Effector memory CD4-positive, alpha-beta T cell (primary cell): ENCODE measurements at regions not wholly inside any gene's neighbourhood (a gene's known extent, or its start where the extent isn't known, plus 50 kb on each side); places are given as distances from the start of the nearest gene placed in this dataset.

Experiments
- DNase-seq, 3 donors: peaks; one replicate each; pipeline ENCODE4 v3.0.0-alpha.2; 2020
- H3K27ac ChIP-seq: 2 replicates; pipeline ENCODE4 v1.7.0; 2013; ENCODE audit warnings: mild to moderate bottlenecking, low read length, moderate library complexity; ENCODE audit not compliant: insufficient read depth, poor library complexity, severe bottlenecking
- H3K27me3 ChIP-seq: replicated peaks from 2 replicates; pipeline ENCODE4 v1.7.0; 2013; ENCODE audit warnings: mild to moderate bottlenecking, low read length; ENCODE audit not compliant: insufficient read depth, control insufficient read depth, poor library complexity, severe bottlenecking
- H3K36me3 ChIP-seq: 2 replicates; pipeline ENCODE4 v1.7.0; 2013; ENCODE audit warnings: mild to moderate bottlenecking, low read length, moderate library complexity; ENCODE audit not compliant: control insufficient read depth, insufficient read depth
- H3K4me1 ChIP-seq: 2 replicates; pipeline ENCODE4 v1.7.0; 2013; ENCODE audit warnings: low read length, mild to moderate bottlenecking; ENCODE audit not compliant: control insufficient read depth, insufficient read depth, poor library complexity, severe bottlenecking
- H3K4me3 ChIP-seq: 2 replicates; pipeline ENCODE4 v1.7.0; 2013; ENCODE audit warnings: low read length, low read depth, mild to moderate bottlenecking; ENCODE audit not compliant: insufficient read depth, poor library complexity, severe bottlenecking
- H3K9me3 ChIP-seq: 2 replicates; pipeline ENCODE4 v1.7.0; 2013; ENCODE audit warnings: mild to moderate bottlenecking, low read length, moderate library complexity; ENCODE audit not compliant: control insufficient read depth

DNA sequence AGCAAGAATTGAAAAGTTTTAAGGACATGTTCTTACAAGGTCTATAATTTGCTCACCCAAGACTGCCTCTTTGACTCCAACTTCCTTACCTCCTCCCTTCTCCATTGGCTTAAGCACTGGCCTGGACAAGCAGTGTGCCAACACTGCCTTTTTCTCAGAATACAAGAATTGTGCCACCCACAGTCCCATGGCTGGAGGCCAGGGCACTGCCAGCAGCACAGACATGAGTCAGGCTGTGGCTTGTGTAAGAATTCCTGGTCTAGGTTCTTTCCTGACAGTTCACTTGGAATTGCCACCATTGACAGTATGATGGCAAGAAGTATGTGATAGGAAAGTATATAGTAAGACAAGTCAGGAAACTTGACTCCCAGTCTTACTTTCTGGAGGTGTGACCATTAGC is 202.7 kb upstream of the MARCKS start:
- no peak overlapping the region for H3K27ac ChIP-seq
- H3K36me3 ChIP-seq = no peaks in the 10 kb centered on the region
- H3K27me3 ChIP-seq = no peaks in the 10 kb centered on the region
- no peaks in the 10 kb centered on the region for H3K4me1 ChIP-seq
- DNase-seq = no peak
- H3K4me3 ChIP-seq = no peak overlapping the region
- no peaks in the 10 kb centered on the region for H3K9me3 ChIP-seq

DNA sequence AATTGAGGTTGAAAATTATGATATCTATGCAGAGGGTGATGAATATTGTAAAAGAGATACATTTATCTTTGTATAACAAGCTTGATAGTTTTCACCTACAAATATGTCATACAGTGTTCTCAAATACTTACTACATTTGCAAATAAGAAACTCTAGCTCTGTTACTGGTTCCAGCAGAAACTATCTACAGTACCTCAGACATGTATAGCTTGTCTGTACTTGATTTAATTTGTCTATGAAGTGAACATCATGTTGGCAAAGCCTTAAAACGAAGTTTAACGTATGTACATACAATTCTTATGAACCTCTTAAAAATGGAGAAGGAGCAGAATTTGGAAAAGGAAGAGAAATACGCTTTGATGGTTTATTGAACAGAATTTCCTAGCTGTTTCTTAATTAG is 201.4 kb upstream of the MARCKS start:
- H3K36me3 ChIP-seq = no peaks in the 10 kb centered on the region
- no peaks in the 10 kb centered on the region for H3K4me1 ChIP-seq
- H3K27ac ChIP-seq = no peak overlapping the region
- H3K9me3 ChIP-seq = no peaks in the 10 kb centered on the region
- no peak overlapping the region for H3K4me3 ChIP-seq
- no peaks in the 10 kb centered on the region for H3K27me3 ChIP-seq
- no peak for DNase-seq

DNA sequence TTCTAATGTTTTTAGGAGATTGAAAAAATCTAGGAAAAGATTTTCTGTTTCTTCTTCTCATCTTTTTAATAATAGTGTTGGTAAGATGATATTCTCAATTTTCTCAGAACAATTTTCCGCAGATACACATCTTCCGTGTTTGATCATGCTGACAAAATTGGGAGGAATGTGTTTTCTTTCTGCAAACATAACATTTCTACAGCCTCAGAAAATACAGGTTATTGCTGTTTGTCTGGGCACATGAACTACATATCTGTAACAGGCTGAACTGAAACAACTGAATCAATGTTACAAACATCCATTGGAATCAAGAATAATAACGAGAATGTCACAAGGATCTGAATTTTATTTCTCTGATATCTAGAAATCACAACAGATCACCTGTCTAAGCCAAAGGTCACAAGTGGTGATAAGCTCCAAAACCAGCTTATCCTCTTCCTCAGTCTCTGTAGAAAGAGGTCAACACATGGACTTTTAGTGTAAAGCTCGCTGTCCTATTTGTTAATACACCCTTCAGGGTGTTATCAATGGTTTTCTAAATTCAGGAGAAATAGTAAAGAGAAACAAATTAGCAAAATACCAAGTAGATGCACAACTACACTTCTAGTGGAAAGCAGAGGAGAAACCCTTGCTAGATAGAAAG is 197.3 kb upstream of the MARCKS start:
- no peaks in the 10 kb centered on the region for H3K27me3 ChIP-seq
- no peak overlapping the region for H3K27ac ChIP-seq
- no peak for DNase-seq
- no peaks in the 10 kb centered on the region for H3K36me3 ChIP-seq
- H3K4me3 ChIP-seq = no peak overlapping the region
- no peaks in the 10 kb centered on the region for H3K4me1 ChIP-seq
- H3K9me3 ChIP-seq = no peaks in the 10 kb centered on the region

DNA sequence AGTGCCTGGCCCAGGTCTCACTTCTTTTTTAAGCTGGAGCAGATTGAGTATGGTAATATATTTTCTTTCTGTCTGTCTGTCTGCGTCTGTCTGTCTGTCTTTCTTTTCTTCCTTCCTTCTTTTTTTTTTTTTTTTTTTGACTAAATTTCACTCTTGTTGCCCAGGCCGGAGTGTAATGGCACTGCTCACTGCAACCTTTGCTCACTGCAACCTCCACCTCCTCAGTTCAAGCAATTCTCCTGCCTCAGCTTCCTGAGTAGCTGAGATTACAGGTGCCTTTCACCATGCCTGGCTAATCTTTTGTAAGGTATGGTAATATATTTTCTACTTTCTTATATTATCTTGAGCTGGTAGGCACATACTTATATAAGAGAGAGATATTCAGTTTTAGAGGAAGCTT is 196.3 kb upstream of the MARCKS start:
- no peaks in the 10 kb centered on the region for H3K36me3 ChIP-seq
- no peak for DNase-seq
- H3K9me3 ChIP-seq = no peaks in the 10 kb centered on the region
- no peak overlapping the region for H3K4me3 ChIP-seq
- H3K27me3 ChIP-seq = no peaks in the 10 kb centered on the region
- no peaks in the 10 kb centered on the region for H3K4me1 ChIP-seq
- no peak overlapping the region for H3K27ac ChIP-seq

DNA sequence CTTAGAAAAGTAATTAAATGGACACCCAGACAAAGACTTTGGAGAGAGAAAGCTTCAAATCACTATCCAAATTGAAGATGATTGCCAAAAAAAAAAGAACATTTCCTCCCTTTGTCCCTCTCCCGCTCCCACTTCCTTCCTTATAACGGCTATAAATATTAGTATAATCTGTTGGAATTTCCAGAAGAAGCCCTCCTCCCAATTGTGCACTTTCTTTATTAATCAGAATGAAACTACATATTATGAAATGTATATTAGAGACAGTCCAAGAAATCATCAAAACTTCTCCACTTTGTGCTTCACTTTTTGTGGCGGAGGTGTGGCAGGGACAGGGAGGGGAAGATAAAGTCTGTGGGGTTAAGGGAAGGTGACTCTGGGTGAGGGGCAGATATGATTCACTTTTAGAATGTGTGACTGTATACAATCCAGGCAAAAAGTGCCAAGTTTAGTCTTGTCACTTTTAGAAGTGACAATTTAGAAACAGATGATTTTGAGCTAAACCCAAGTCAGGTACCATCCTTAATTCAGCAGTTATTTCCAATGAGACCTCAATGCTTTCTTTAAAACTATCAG is 195.0 kb upstream of the MARCKS start:
- H3K9me3 ChIP-seq = no peaks in the 10 kb centered on the region
- no peaks in the 10 kb centered on the region for H3K4me1 ChIP-seq
- H3K27ac ChIP-seq = no peak overlapping the region
- no peaks in the 10 kb centered on the region for H3K36me3 ChIP-seq
- DNase-seq = no peak
- H3K27me3 ChIP-seq = no peaks in the 10 kb centered on the region
- H3K4me3 ChIP-seq = no peak overlapping the region

DNA sequence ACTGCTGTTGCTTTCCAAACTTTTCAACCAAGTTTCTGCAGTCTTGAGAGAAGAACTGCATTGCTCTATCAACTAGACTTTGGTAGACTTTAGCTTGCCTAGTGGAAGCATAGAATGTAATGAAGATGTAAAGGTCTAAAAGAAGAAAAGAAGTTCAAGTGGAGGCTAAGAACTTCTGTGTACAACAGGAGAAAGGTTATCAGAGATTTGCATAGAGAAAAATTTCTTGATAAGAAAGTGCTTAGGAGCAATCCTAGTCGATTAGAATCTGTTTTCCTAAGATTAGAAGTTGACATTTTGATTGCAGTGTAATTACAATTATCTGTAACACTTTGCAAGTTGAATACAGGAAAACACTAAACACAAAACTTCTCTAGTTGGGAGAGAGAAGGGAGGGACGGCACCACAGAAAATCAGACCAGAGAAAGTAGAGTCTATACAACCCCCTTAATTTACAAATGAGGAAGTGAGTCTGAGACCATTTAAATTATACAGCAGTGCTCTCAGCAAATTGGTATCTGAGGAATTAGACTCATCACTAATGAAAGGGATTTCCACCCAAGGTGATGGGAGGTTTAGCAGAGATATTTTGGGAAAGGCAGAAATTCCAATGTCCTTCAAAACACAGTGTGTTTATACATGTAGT is 194.3 kb upstream of the MARCKS start:
- H3K27ac ChIP-seq = no peak overlapping the region
- DNase-seq = no peak
- H3K4me1 ChIP-seq = no peaks in the 10 kb centered on the region
- H3K9me3 ChIP-seq = no peaks in the 10 kb centered on the region
- H3K27me3 ChIP-seq = no peaks in the 10 kb centered on the region
- H3K36me3 ChIP-seq = no peaks in the 10 kb centered on the region
- no peak overlapping the region for H3K4me3 ChIP-seq

DNA sequence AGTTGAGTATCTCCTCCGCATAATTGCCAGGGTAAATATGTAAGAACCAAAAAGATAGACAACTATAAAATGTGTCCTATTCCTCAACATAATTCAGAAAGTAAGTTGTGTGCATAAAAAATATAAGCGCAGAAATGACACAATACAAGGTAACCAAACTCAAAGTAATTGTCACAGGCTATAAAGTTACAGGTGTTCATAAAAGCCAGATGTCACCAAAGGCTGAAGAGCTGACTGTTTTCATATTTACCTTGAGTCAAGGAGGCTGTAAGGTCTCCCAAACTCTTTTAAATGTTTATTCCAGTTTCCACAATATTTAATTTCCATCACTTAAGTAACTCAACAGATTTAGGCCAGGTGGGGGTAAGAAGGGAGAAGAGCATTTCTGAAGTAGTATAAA is 192.2 kb upstream of the MARCKS start:
- DNase-seq = no peak
- H3K27ac ChIP-seq = no peak overlapping the region

DNA sequence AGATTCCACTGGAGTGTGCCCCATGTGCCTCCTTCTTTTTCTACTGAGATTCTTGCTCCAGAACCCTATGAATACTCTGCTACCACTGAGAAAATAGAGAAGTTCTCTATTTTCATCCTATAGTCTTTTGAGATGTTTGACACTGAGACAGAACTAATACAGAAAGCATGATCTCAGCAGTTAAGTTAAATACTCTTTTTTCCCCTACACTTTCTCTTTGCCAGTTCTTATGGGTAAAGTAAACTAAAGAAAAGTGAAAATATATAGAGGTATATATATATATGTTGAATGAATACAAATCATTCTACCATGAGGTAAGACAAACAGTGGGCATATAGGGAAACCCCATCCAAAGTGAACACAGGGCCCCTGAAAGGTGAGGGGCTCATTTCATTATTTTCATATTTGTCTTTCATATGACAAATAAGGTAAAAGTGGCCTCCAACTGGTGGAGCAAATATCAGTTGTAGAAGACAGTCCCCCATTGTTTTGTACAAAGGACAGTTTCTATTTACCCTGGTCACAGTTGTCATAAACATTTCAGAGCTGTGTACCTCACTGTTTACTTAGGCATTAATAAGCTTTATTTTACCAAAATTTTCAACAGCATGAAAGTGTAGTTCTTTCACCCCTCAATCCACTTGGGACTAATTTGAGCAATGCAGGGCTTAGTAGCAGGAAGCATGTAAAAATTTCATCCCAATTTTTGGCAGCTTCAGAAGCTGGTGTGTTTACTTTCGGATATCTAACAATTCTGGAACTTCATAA is 188.3 kb upstream of the MARCKS start:
- no peaks in the 10 kb centered on the region for H3K36me3 ChIP-seq
- no peak overlapping the region for H3K27ac ChIP-seq
- H3K27me3 ChIP-seq = no peaks in the 10 kb centered on the region
- no peaks in the 10 kb centered on the region for H3K9me3 ChIP-seq
- no peaks in the 10 kb centered on the region for H3K4me1 ChIP-seq
- DNase-seq = no peak
- no peak overlapping the region for H3K4me3 ChIP-seq

More for the DNA sequence above, 192.2 kb upstream of the MARCKS start:
- Histone ChIP-seq H3K27me3 (no peaks in the 10 kb centered on the region), H3K4me1 (no peaks in the 10 kb centered on the region), H3K9me3 (no peaks in the 10 kb centered on the region), H3K4me3 (no peak overlapping the region), H3K36me3 (no peaks in the 10 kb centered on the region)

DNA sequence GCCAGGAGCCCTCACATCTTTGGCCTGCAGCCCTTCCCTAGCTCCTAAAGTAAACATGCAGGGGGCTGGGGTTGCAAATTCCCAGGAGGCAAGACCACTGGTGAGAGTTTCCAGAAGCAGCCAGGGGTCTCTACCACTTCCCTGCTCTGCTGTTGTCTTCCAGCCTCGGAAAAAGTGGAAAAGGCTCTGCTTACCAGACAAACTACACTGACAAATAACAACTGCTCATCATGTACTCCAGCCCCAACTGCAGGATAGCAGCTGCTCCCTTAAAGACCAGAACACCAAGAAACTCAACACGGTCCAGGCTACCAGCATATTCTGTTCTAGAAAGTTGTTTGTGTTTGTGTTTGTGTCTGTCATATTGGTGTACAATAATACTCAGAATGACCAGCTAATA is 187.5 kb upstream of the MARCKS start:
- H3K27ac ChIP-seq = no peak overlapping the region

DNA sequence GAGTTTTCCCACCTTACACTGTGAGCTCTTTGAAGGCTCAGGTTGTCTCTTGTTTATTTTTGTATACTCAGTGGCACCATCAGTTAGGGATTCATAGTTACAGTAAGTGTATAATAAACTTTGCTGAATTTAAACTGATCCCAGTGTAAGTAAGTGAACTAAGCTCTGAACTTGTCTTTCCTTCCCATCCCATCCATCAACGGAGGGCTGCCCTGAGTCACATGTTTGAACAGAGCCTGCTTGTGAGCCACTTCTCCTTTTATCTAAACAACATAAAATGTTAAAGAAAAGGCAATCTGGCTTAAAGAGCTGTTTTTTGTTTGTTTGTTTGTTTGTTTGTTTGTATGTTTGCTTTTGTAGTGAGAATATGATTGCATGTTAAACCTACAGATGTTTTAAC is 185.7 kb upstream of the MARCKS start:
- Histone ChIP-seq H3K36me3 (no peaks in the 10 kb centered on the region), H3K27ac (no peak overlapping the region), H3K4me1 (no peaks in the 10 kb centered on the region), H3K9me3 (no peaks in the 10 kb centered on the region), H3K4me3 (no peak overlapping the region), H3K27me3 (no peaks in the 10 kb centered on the region)
- DNase-seq = no peak

More for the DNA sequence above, 187.5 kb upstream of the MARCKS start:
- Histone ChIP-seq H3K27me3 (no peaks in the 10 kb centered on the region), H3K36me3 (no peaks in the 10 kb centered on the region), H3K4me1 (no peaks in the 10 kb centered on the region), H3K9me3 (no peaks in the 10 kb centered on the region), H3K4me3 (no peak overlapping the region)
- no peak for DNase-seq
